Esophagus squamous epithelium (tissue), 4 donors: ENCODE measurements at regions not wholly inside any gene's neighbourhood (a gene's known extent, or its start where the extent isn't known, plus 50 kb on each side); places are given as distances from the start of the nearest gene placed in this dataset.

ENCODE experiments used
- POLR2A ChIP-seq, 4 donors: fragments of 450-650 bp; IDR thresholded peaks; one replicate each; pipeline ENCODE4 v1.6.1; 2017; ENCODE audit warnings: antibody characterized with exemption in 4 of 4, mild to moderate bottlenecking in 4 of 4, moderate library complexity in 3 of 4
- TF ChIP-seq, protein P1 (sequence below), 6 experiments: fragments of 450-650 bp in 4 of 6; fragments of 200-600 bp in 2 of 6; sonication (generic) in 2 of 6; IDR thresholded peaks; one replicate each; pipeline ENCODE4 v1.5.1; 2016 to 2019; ENCODE audit warnings: antibody characterized with exemption in 6 of 6, mild to moderate bottlenecking in 4 of 6, moderate library complexity in 4 of 6

- TF ChIP-seq, protein P1, sequence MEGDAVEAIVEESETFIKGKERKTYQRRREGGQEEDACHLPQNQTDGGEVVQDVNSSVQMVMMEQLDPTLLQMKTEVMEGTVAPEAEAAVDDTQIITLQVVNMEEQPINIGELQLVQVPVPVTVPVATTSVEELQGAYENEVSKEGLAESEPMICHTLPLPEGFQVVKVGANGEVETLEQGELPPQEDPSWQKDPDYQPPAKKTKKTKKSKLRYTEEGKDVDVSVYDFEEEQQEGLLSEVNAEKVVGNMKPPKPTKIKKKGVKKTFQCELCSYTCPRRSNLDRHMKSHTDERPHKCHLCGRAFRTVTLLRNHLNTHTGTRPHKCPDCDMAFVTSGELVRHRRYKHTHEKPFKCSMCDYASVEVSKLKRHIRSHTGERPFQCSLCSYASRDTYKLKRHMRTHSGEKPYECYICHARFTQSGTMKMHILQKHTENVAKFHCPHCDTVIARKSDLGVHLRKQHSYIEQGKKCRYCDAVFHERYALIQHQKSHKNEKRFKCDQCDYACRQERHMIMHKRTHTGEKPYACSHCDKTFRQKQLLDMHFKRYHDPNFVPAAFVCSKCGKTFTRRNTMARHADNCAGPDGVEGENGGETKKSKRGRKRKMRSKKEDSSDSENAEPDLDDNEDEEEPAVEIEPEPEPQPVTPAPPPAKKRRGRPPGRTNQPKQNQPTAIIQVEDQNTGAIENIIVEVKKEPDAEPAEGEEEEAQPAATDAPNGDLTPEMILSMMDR (IDR thresholded peaks at IDR 0.05), result no peak
- no peak for TF ChIP-seq POLR2A (IDR thresholded peaks at IDR 0.05)
Measured at GRCh38 chr16:58970775-58971174, 236.7 kb upstream of the GOT2 start.
